ENCODE measurements at regions not wholly inside any gene's neighbourhood (a gene's known extent, or its start where the extent isn't known, plus 50 kb on each side); places are given as distances from the start of the nearest gene placed in this dataset.
A peak's percentile ranks its signal among the peaks of the same experiment; 100 is the strongest.

DNA sequence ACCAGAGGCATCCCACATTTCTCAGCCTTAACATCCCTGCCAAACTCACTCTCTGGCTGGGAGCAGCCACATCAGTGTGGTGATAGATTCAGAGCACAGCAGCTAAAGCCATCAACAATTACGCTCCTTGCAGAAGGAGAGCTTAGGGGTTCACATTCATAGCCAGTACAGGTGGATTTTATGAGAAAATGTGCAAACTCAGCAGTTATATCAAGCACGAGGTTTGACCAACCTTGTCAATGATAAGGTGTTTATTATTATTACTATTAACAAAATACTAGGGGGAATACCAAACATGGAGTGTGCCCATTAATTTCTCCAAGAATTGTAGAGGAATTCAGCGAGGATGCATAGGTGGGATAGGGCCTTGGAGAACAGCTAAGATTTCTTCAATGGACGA lies 362.3 kb downstream of the WDR11 start:
- FAIRE-seq, result no peak
- no peak for DNase-seq (ENCODE audit: low spot score in 2 of 2)

DNA sequence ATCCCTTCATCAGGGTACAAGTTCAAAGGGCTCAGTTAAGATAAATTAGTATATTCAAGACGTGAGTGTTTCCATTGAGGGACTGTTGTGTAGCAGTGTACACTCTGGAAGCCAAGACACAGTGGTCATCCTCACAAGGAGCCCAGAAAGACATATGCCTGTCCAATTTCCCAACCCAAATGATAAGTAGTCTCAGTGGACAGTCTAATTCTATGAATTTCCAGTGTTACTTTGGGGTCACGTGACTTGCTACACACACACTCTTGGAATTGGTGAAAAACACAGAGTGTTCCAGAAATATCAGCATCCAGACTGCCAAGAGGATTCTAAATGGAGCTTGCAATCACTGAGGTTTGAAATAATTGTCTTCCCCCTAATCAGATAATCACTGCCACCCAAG lies 365.1 kb downstream of the WDR11 start:
- no peak for DNase-seq (ENCODE audit: low spot score in 2 of 2)
- no peak for FAIRE-seq

DNA sequence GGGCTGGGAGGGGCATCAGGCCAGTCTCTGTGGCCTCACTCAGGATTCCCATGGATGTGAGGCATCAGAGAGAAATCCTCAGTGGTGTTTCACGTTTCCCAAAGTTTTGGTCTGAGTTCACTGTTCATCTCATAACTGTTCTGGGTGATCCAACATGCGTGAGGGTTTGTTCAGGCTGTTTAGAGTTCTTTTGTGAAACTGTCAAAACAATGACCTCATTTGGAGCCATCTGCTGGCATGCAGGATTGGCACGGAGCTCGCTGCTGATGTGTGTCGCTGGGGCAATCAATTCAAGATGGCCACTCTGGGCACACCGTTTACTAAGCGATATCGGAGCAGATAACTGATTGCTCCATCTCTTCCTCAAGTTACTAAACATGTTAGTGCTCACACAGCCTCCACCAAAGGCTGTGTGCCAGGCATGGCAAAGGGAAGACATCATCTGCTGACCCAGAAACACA lies 365.6 kb downstream of the WDR11 start:
- DNase-seq (ENCODE audit: low spot score in 2 of 2), result peak; percentile 17 to 19
- FAIRE-seq, result no peak

DNA sequence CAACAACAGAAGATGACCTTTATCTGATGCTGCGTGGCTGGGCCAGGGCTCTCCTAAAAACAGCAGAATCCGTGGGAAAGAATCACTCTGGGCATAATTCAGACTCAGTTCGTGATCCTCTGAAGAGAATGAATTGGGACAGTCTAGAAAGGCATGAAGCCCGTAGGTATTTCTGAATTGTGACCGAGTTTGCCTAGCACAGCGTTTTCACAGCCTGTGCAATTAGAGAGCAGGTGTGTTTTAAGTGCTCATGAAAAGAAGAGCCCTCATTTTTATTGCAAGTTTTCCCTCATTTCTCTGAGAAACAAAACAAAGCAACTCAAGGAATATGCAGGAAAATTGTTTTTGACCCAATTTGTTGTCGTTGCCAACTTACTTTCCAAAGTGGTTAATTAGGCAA lies 366.2 kb downstream of the WDR11 start:
- FAIRE-seq (no peak), DNase-seq (ENCODE audit: low spot score in 2 of 2) (no peak)

DNA sequence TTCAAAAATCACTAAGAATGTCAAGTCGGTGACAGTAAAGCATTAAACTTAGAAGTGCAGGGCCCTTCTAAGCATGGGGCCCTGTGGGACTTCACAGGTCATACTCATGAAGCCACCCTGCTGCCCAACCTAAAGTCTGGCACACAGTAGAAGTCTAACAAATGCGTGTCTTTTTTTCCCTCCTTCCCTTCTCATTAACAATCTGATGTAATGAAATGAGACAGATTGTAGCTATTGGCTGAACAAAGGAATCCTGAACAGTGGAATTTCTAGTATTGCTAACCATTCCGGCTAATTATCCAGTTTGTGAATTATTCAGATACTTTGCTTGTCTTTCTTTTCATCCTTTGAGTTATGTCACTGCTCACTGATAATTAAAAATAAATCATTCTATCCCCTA lies 369.9 kb downstream of the WDR11 start:
- DNase-seq (ENCODE audit: low spot score in 2 of 2), result no peak
- FAIRE-seq, result no peak

DNA sequence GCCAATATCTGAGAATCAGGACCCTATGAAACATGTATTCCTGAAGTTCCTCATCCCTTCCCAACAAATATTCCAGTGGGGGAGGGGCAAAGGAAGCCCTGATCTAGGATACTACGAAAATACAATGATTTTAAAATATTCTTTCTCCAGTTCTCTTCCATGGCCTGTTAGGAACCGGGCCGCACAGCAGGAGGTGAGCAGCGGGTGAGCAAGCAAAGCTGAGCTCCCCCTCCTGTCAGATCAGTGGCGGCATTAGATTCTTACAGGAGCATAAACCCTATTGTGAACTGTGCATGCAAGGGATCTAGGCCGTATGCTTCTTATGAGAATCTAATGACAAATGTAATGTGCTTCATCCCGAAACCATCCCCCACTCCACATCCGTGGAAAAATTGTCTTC lies 370.8 kb downstream of the WDR11 start:
- FAIRE-seq (no peak), DNase-seq (ENCODE audit: low spot score in 2 of 2) (no peak)

DNA sequence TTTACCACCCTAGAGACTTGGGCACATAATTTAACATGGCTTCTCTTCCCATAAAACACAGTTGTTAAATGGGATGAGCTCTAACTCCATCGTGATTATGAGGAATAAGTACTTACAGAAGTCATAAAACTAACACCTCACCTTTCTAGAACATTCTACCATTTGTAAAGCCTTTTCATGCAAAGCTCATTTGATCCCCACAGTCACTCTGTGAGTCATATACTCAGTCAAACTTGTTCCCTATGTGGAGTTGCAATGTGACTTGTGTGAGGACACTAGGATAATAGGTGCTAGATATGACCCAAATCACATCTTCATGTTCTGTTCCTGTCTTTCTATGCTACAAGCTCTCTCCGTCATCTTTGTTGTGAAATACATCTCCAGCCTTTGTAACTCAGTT lies 371.7 kb downstream of the WDR11 start:
- no peak for FAIRE-seq
- DNase-seq (ENCODE audit: low spot score in 2 of 2), result no peak

DNA sequence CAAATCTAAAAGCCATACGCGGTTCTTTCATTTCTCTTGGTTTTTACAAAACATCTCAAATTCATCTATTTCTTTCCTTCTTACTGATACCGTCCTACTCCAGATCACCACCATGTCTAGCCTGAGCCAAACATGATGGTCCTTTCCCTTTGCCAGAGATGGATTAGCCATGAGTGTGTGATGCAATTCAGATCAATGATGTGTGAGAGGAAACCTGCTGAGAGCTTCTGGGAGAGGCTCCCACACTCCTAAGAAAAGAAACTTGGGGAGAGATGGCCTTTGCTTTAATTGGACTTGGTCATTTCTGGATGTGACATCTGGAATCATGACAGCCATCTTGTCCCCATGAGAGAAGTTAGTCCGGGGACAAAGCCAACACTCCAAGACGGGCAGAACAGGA lies 367.2 kb downstream of the FGFR2 start:
- DNase-seq (ENCODE audit: low spot score in 2 of 2) (no peak), FAIRE-seq (no peak)

DNA sequence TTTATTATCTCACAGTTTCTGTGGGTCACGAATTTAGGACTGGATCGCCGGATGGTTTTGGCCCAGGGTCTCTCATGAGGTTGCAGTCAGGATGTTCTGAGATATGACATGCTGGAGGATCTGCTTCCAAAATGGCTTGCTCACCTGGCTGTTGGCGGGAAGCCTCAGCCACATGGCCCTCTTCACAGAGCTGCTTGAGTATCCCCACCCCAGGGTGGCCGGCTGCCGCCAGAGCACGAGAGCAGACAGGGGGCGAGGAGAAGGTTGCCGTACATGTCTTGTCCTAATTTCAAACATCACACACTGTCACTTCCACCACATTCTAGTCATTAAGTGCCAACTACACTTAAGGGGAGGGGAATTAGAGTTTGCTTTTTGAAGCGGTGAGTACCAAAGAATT lies 365.8 kb downstream of the FGFR2 start:
- FAIRE-seq (no peak), DNase-seq (ENCODE audit: low spot score in 2 of 2) (no peak)

DNA sequence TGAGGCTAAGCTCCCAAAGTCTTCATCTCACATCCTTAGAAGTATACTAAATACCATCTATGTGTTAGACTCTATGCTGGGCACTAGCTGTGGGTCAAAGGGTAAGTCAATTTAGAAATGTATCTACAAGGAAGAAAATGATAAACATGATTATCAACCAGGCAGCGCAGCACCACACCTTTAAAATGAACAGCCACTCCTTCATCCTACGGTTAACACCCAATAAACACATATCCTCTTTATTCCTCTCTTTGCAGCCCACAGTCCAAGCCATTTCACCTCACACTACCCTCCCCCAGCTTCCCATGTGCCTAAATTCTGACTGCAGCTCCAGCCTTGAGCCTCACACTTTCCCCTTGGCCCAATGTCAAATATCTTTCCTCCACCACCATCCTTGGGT lies 362.6 kb downstream of the FGFR2 start:
- FAIRE-seq, result no peak
- no peak for DNase-seq (ENCODE audit: low spot score in 2 of 2)

DNA sequence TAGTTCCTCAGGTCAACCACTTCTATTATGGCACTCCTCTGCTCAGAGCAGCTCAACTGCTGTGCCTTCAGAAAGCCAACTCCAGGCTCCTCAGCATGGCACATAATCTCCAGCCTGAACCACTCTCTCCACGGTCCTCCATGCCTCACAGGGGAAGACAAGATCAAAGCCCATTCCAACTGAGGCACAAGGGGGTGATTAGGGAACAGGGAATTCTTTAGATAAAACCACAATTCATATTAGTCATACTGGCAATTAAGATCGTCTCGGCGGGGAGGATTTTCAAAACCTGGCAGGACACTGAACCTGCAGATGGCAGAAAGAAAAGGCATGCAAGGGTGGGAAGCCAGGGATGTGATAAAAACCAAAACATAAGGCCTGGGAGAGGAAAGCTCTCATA lies 361.6 kb downstream of the FGFR2 start:
- DNase-seq (ENCODE audit: low spot score in 2 of 2) (no peak), FAIRE-seq (no peak)

DNA sequence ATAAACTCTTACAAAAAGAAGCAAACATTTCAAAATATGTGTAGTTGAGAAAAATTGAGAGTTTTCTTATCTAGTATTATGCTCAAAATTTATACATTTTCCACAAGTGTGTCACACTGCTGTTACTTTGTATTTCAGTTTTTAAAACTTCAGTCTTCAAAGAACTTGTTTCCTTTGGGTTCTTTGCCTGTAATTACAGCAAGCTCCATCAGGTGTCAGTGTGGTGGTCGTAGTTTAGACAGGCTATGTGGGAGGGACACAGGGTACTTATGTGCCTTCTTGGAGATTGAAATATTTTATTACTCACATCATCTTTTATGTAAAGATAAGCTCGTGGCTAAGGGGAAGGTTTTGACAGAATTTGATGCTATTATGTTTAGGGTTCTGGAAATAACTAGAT lies 360.5 kb downstream of the FGFR2 start:
- no peak for DNase-seq (ENCODE audit: low spot score in 2 of 2)
- FAIRE-seq, result no peak

DNA sequence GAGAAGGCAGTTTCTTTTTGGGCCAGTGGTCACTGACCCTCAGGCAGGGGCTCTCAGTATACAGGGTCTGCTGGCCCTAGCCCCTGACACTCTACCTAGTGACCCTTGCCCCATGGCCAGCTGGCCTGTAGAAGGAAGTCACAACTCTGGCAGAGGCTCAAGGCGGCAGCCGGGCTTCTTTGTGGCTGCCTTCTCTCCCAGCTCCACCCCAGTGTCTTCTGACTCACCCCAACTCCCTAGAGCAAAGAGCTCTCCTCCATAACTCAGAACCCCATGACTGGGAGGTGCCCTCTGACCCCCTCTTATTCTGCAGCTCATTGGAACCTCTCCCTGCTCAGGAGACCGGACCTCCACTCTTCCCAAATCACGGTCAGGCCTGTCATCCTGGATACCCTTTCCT lies 358.2 kb downstream of the FGFR2 start:
- DNase-seq (ENCODE audit: low spot score in 2 of 2) (no peak), FAIRE-seq (no peak)

DNA sequence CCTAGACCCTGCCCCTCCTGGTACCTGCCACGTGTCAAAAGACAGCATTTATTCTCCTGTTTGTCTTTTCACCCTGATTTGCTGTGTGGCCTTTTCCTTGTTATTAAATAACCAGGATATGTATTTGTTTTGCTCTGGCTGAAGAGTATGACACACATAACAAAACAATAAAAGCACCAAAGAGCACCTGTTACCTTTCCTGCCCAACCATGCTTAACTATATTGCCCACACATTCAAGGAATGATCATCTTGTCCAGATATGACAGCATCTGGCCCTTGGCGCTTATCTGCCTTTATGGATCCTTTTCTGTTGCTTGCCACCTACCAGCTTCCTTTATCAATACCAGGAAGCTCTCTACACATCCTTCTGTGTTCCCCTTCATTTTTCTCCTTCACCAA lies 357.7 kb downstream of the FGFR2 start:
- DNase-seq (ENCODE audit: low spot score in 2 of 2) (no peak), FAIRE-seq (no peak)

DNA sequence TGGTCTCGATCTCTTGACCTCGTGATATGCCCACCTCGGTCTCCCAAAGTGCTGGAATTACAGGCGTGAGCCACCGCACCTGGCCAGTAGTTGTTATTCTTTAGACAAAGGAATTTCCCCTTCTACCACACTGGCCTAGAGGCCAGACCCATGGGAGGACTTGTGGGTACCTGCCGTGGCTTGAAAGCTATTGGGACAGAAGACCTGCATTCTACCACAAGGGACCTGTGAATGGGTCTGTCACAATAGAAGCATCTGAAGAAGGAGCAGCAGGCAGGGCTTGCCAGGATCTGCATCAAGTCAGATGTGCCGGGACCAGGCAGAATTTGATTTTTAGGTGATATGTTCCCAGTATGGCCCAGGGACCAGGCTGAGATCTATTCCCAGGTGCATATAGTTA lies 356.9 kb downstream of the FGFR2 start:
- no peak for FAIRE-seq

DNA sequence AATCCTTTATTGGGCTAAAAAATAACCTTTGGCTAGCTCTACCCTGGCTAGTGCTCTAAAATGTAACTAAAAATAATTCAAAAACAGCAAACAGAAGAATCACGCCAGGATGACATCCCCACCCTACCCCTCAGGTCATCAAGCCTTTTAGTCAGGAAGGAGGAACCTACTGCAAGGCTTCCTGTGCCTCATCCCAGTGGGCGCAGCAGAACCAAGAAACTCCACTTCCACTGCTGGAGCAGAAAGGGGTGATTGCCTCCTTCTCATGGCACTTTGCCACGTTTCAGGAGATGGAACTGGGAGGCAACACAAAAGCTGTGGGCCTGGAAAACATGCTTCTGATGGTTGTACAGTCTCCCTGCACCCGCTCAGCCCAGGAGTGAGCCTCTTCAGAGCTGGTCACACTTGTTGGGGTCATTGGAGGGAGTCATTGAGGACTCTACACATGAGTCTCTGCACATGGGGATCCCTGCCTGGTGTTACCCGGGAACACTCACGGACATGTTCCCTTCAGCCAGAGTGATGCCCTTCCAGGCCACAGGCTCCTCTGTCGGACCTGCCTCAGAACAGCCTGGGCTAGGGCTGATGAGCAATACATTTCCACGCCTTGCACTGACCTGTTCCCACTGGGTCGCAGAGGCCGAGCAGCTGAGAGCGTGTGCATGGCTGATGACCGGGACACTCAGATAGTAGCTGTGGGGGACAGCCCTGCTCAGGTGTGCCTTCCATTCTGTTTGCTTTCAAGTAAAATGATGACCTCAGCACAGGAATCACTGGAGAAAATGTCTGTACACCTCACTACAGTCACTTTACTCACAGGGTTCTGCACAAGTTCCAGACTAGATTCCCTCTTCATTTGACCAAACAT lies 355.3 kb downstream of the FGFR2 start:
- FAIRE-seq, result no peak
- DNase-seq (ENCODE audit: low spot score in 2 of 2), result no peak

More for the DNA sequence above, 356.9 kb downstream of the FGFR2 start:
- DNase-seq (ENCODE audit: low spot score in 2 of 2), result no peak

DNA sequence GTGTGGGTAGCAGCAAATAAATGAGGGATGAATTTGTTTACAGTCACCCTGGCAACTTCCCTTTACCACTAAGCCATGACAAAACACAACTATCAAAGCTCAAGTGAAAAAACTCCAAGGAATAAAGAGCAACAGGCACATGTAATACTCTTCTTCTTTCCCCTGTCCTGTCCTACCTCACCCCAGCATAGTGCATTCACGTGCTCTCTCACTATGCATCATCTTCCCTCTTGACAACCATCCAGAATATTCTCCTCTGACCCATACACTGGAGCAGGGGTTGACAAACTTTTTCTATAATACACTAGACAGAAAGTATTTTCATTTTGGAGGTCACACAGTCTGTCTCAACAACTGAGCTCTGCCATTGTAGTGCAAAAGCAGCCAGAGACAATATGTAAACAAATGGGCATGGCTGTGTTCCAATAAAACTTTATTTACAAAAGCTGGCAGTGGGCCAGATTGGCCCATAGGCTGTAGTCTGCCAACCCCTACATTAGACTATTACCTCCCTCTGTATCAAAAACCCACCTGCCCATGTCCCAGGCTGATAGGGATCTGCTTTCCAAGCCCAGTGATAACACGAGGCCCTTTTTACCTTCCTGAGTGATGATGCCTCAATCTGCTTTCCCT lies 354.5 kb downstream of the FGFR2 start:
- DNase-seq (ENCODE audit: low spot score in 2 of 2), result no peak
- FAIRE-seq, result no peak

DNA sequence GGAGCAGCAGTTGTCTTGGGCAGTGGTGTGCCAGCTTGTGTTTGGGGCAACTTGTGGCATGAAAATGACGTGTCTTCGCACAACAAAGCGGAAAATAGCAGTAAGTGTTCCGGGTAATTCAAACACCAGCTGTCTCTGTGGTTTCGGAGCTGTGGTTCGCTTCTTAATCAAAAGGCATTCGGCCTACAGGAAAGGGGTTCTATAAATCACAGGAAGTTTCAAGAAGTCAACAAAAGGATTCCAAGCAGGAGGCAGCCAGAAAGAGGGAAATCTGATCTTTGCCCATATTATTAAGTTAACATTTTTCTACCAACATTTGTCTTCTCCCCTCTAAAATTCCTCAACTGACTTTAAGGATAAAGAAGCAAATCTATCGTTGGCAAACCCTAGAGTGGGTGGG lies 353.4 kb downstream of the FGFR2 start:
- FAIRE-seq (no peak), DNase-seq (ENCODE audit: low spot score in 2 of 2) (no peak)

DNA sequence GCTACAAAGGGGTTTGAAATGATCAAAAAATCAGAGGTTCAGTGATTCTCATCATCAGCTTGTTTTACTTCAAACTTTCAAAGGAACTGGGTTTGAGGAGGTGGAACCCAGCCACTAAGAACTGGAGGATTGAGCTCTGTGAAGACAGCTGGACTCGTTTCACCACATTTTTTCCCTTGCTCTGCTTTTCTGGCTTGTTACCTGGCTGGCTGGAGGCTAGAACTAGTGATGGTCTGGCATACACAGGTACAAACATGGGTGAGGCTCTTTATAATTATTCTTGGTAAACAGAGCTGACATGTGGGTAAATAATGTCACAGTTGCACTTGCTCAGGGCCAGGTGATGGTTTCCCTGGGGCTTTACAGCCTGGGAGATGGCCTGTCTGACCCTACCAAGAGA lies 352.5 kb downstream of the FGFR2 start:
- FAIRE-seq (no peak), DNase-seq (ENCODE audit: low spot score in 2 of 2) (no peak)

DNA sequence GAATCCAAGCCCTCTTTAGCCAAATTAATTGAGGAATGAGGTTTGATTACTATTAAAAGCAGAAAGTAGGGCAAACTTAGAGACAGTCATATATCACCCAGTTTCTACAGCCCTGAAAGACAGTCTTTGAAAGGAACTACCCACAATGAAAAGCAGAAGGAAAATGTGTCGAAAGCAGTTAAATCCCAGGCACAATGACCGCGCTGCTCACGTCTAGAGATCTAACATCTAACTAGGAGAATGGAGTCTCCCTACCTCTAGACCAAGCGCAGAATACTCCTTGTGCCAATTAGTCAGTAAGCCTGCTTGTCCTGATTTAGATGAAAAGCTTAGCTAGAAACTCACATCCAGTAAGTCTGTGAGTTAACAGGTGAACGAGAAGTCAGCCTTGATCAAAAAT lies 350.0 kb downstream of the FGFR2 start:
- DNase-seq (ENCODE audit: low spot score in 2 of 2) (no peak), FAIRE-seq (no peak)

DNA sequence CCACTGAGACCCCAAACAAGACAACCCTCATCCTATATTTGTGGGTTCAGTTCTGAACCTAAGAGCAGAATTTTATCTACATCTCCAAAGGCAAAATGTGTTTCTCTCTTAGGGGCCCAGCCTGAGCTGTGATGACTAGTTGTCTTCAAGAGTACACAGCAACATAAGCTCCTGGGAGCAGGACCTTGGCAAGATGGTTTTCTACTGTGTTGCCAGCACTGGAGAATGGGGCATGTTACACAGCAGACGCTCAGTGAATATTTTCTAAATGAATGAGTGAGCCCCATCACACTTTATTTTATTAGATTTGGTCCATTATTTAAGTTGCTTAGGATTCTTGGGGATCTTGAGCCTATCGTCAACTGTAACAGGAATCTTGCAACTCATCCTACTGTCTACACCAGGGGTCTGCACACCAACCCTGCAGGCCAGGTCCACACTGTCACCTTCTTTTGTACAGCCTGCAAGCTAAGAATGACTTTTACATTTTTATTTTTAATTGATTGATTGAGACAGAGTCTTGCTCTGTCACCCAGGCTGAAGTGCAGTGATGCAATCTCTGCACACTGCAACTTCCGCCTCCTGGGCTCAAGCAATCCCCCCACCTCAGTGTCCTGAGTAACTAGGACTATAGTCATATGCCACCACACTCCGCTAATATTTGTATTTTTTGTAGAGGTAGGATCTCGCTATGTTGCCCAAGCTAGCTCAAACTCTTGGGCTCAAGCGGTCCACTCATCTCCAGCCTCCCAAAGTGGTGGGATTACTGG lies 347.1 kb downstream of the FGFR2 start:
- DNase-seq (ENCODE audit: low spot score in 2 of 2) (no peak), FAIRE-seq (no peak)
